GM21786 (cell line): ENCODE measurements at regions not wholly inside any gene's neighbourhood (a gene's known extent, or its start where the extent isn't known, plus 50 kb on each side); places are given as distances from the start of the nearest gene placed in this dataset.
"Not testable (repeated sequence)": the region's sequence is repeated elsewhere in the genome, so short reads cannot be mapped to it uniquely, and the experiment has no call there.

ENCODE experiments used
- ATAC-seq: cut with Tn5 transposase; IDR thresholded peaks from one replicate; pipeline ENCODE4 v1.9.1; 2021; ENCODE audit not compliant: unreplicated experiment

GRCh38 chr5:18399461-18400327 is 765.4 kb downstream of the TAF11L14 start:
- ATAC-seq: not testable (repeated sequence)

- ATAC-seq: no peak
Observed at GRCh38 chr5:18403141-18403540, 768.9 kb downstream of the TAF11L14 start.

- no peak for ATAC-seq
Observed at GRCh38 chr5:18403941-18404438, 769.7 kb downstream of the TAF11L14 start.

- no peak for ATAC-seq
Observed at GRCh38 chr5:18420711-18421110, 786.5 kb downstream of the TAF11L14 start.

- ATAC-seq: no peak
Observed at GRCh38 chr5:18433336-18433735, 799.1 kb downstream of the TAF11L14 start.

GRCh38 chr5:18438126-18438525 is 803.9 kb downstream of the TAF11L14 start:
- ATAC-seq: no peak

GRCh38 chr5:18455521-18455920 is 821.3 kb downstream of the TAF11L14 start:
- ATAC-seq: no peak

- ATAC-seq: no peak
Observed at GRCh38 chr5:18457255-18457654, 823.0 kb downstream of the TAF11L14 start.

- no peak for ATAC-seq
Observed at GRCh38 chr5:18461766-18462165, 827.5 kb downstream of the TAF11L14 start.

GRCh38 chr5:18465833-18466681 is 831.8 kb downstream of the TAF11L14 start:
- ATAC-seq: no peak

GRCh38 chr5:18466731-18467130 is 832.5 kb downstream of the TAF11L14 start:
- no peak for ATAC-seq

GRCh38 chr5:18471791-18472190 is 837.5 kb downstream of the TAF11L14 start:
- not testable (repeated sequence) for ATAC-seq

GRCh38 chr5:18483451-18483850 is 849.2 kb downstream of the TAF11L14 start:
- no peak for ATAC-seq

GRCh38 chr5:18487928-18488480 is 853.7 kb downstream of the TAF11L14 start:
- no peak for ATAC-seq

GRCh38 chr5:18489703-18490102 is 855.4 kb downstream of the TAF11L14 start:
- ATAC-seq: no peak

- no peak for ATAC-seq
Observed at GRCh38 chr5:18491349-18491748, 857.1 kb downstream of the TAF11L14 start.

GRCh38 chr5:18495157-18495556 is 860.9 kb downstream of the TAF11L14 start:
- no peak for ATAC-seq

- ATAC-seq: no peak
Observed at GRCh38 chr5:18496041-18496440, 861.8 kb downstream of the TAF11L14 start.

- ATAC-seq: no peak
Observed at GRCh38 chr5:18497089-18497488, 862.8 kb downstream of the TAF11L14 start.

- no peak for ATAC-seq
Observed at GRCh38 chr5:18503797-18504328, 869.6 kb downstream of the TAF11L14 start.

- no peak for ATAC-seq
Observed at GRCh38 chr5:18507114-18507513, 872.9 kb downstream of the TAF11L14 start.
